SK-N-SH (cell line): ENCODE measurements at regions not wholly inside any gene's neighbourhood (a gene's known extent, or its start where the extent isn't known, plus 50 kb on each side); places are given as distances from the start of the nearest gene placed in this dataset.

Experiments used
- CTCF ChIA-PET: fragments of 300-600, 350-600 bp; formaldehyde crosslinking; extraction: SDS; loops from one replicate; lab custom pipeline; 2021; lab: Yijun Ruan, JAX
- POLR2A ChIA-PET: fragments of 350-600 bp; sonication (Branson Sonifier 250); formaldehyde crosslinking; extraction: SDS; loops from one replicate; lab custom pipeline; 2020; ENCODE audit warnings: antibody characterized with exemption, inconsistent platforms; lab: Yijun Ruan, JAX
- DNase-seq: peaks from one replicate; pipeline ENCODE4 v3.0.0; 2012
- H2AFZ ChIP-seq: fragments of 200-600 bp; sonication (generic); 2 replicates; pipeline ENCODE4 v1.8.1; 2016; ENCODE audit warnings: antibody characterized with exemption, mild to moderate bottlenecking, low read depth
- H3F3A ChIP-seq: fragments of 200-600 bp; sonication (generic); replicated peaks from 2 replicates; pipeline ENCODE3; 2016; ENCODE audit warnings: antibody characterized with exemption, mild to moderate bottlenecking; ENCODE audit not compliant: insufficient read depth
- H3K27ac ChIP-seq, 2 experiments: fragments of 200-500 bp in 1 of 2; fragments of 200-600 bp in 1 of 2; sonication (Bioruptor generic) in 1 of 2; sonication (generic), shearing (Covaris generic) in 1 of 2; 2 replicates each; pipeline versions ENCODE4 v1.5.1 to v1.6.1; 2014 to 2016; ENCODE audit warnings: low read depth in 2 of 2, inconsistent platforms in 1 of 2, low read length in 1 of 2, mild to moderate bottlenecking in 1 of 2, mixed read lengths in 1 of 2
- H3K27me3 ChIP-seq: fragments of 200-600 bp; sonication (generic), shearing (Covaris generic); 2 replicates; pipeline ENCODE4 v1.6.1; 2016; ENCODE audit warnings: mixed run types; ENCODE audit not compliant: insufficient read depth
- H3K36me3 ChIP-seq, 2 experiments: fragments of 200-500 bp in 1 of 2; fragments of 200-600 bp in 1 of 2; sonication (Bioruptor generic) in 1 of 2; sonication (generic) in 1 of 2; replicated peaks in 1 of 2; 2 replicates each; pipeline versions ENCODE3 to v1.5.1; 2014 to 2016; ENCODE audit warnings: low read length in 1 of 2, mild to moderate bottlenecking in 1 of 2; ENCODE audit not compliant: insufficient read depth in 2 of 2, control insufficient read depth in 1 of 2
- H3K4me1 ChIP-seq, 2 experiments: fragments of 200-500 bp in 1 of 2; fragments of 200-600 bp in 1 of 2; sonication (Bioruptor generic) in 1 of 2; sonication (generic), shearing (Covaris generic) in 1 of 2; 2 replicates each; pipeline versions ENCODE4 v1.5.1 to v1.6.1; 2014 to 2016; ENCODE audit warnings: low read depth in 1 of 2, low read length in 1 of 2, mixed run types in 1 of 2; ENCODE audit not compliant: insufficient read depth in 2 of 2, control insufficient read depth in 1 of 2
- H3K4me2 ChIP-seq: fragments of 200-600 bp; sonication (generic), shearing (Covaris generic); 2 replicates; pipeline ENCODE4 v1.6.1; 2017; ENCODE audit warnings: mixed run types
- H3K4me3 ChIP-seq, 2 experiments: fragments of 200-500 bp in 1 of 2; fragments of 200-600 bp in 1 of 2; sonication (Bioruptor generic) in 1 of 2; sonication (generic), shearing (Covaris generic) in 1 of 2; 2 replicates each; pipeline versions ENCODE4 v1.5.1 to v1.8.1; 2014 to 2016; ENCODE audit warnings: low read depth in 2 of 2, inconsistent platforms in 1 of 2, low read length in 1 of 2, mild to moderate bottlenecking in 1 of 2, mixed read lengths in 1 of 2, moderate library complexity in 1 of 2
- H3K79me2 ChIP-seq: fragments of 200-600 bp; sonication (generic); 2 replicates; pipeline ENCODE4 v1.8.1; 2017; ENCODE audit warnings: mild to moderate bottlenecking; ENCODE audit not compliant: insufficient read depth
- H3K9ac ChIP-seq: fragments of 200-600 bp; sonication (generic); 2 replicates; pipeline ENCODE4 v1.6.1; 2017; ENCODE audit warnings: mixed run types
- H3K9me2 ChIP-seq: fragments of 200-600 bp; sonication (generic); 2 replicates; pipeline ENCODE4 v1.6.1; 2017; ENCODE audit warnings: mixed run types
- H3K9me3 ChIP-seq: fragments of 200-600 bp; sonication (generic); 2 replicates; pipeline ENCODE4 v1.6.1; 2017; ENCODE audit warnings: mixed run types, mild to moderate bottlenecking, moderate library complexity
- H4K20me1 ChIP-seq: fragments of 200-600 bp; sonication (generic); 2 replicates; pipeline ENCODE4 v1.6.1; 2017; ENCODE audit warnings: mild to moderate bottlenecking, mixed run types; ENCODE audit not compliant: insufficient read depth
- CHD2 ChIP-seq: fragments of 150-350 bp; IDR thresholded peaks from 2 replicates; pipeline ENCODE4 v1.6.1; 2018; ENCODE audit warnings: low read length; ENCODE audit not compliant: partially characterized antibody
- ELF1 ChIP-seq: IDR thresholded peaks from 2 replicates; pipeline ENCODE4 v1.4.0; 2012
- EZH2phosphoT487 ChIP-seq: fragments of 200-600 bp; sonication (generic); IDR thresholded peaks from 2 replicates; pipeline ENCODE4 v1.6.1; 2017; ENCODE audit warnings: low read depth, mixed run types, mild to moderate bottlenecking, antibody characterized with exemption, moderate library complexity, borderline replicate concordance
- FOSL2 ChIP-seq: IDR thresholded peaks from 2 replicates; pipeline ENCODE4 v1.4.0; 2012; ENCODE audit warnings: low read depth, mild to moderate bottlenecking, moderate library complexity, borderline replicate concordance
- GABPA ChIP-seq: IDR thresholded peaks from 2 replicates; pipeline ENCODE4 v1.4.0; 2012; ENCODE audit warnings: low read depth, mild to moderate bottlenecking
- GATA2 ChIP-seq: sonication (generic); formaldehyde crosslinking; IDR thresholded peaks from 2 replicates; pipeline ENCODE4 v1.5.0; 2020; ENCODE audit warnings: mild to moderate bottlenecking, missing genetic modification reagents
- JUND ChIP-seq: IDR thresholded peaks from 2 replicates; pipeline ENCODE4 v1.4.0; 2012
- NFIC ChIP-seq: IDR thresholded peaks from 2 replicates; pipeline ENCODE4 v1.4.0; 2012; ENCODE audit warnings: borderline replicate concordance
- NRF1 ChIP-seq: IDR thresholded peaks from 2 replicates; pipeline ENCODE4 v1.6.1; 2012; ENCODE audit warnings: low read depth, mild to moderate bottlenecking, low read length
- RFX5 ChIP-seq: IDR thresholded peaks from 2 replicates; pipeline ENCODE4 v1.6.1; 2012; ENCODE audit warnings: mild to moderate bottlenecking, improper control_type of control experiment, low read length
- RXRA ChIP-seq: IDR thresholded peaks from 2 replicates; pipeline ENCODE4 v1.4.0; 2012; ENCODE audit warnings: low read depth, mild to moderate bottlenecking, borderline replicate concordance
- SIN3A ChIP-seq: IDR thresholded peaks from 2 replicates; pipeline ENCODE4 v1.6.1; 2012; ENCODE audit warnings: low read depth, mild to moderate bottlenecking, low read length, moderate library complexity, borderline replicate concordance
- SMC3 ChIP-seq: IDR thresholded peaks from 2 replicates; pipeline ENCODE4 v1.6.1; 2012; ENCODE audit warnings: low read depth, low read length, improper control_type of control experiment
- TAF1 ChIP-seq: IDR thresholded peaks from 2 replicates; pipeline ENCODE4 v1.6.1; 2012; ENCODE audit warnings: low read depth, mild to moderate bottlenecking, low read length, moderate library complexity, borderline replicate concordance
- YY1 ChIP-seq: IDR thresholded peaks from 2 replicates; pipeline ENCODE4 v1.4.0; 2012; ENCODE audit warnings: low read depth, mild to moderate bottlenecking
- whole genome bisulfite sequencing: methylation state at CpG from one replicate; pipeline ENCODE4 v1.1.6; 2017; ENCODE audit warnings: low lambda C conversion rate; 5-methylcytosine and 5-hydroxymethylcytosine counted together
- TF ChIP-seq, protein P1 (sequence below): IDR thresholded peaks from 2 replicates; pipeline ENCODE4 v1.4.0; 2012; ENCODE audit warnings: low read depth, borderline replicate concordance
- TF ChIP-seq, protein P2 (sequence below): IDR thresholded peaks from 2 replicates; pipeline ENCODE4; 2012
- TF ChIP-seq, protein P3 (sequence below): IDR thresholded peaks from 2 replicates; pipeline ENCODE4 v1.6.1; 2012; ENCODE audit warnings: mild to moderate bottlenecking, low read depth, low read length, moderate library complexity
- TF ChIP-seq, protein P4 (sequence below): IDR thresholded peaks from 2 replicates; pipeline ENCODE4 v1.4.0; 2012; ENCODE audit warnings: low read depth
- TF ChIP-seq, protein P5 (sequence below): fragments of 200-600 bp; sonication (generic); IDR thresholded peaks from 2 replicates; pipeline ENCODE4 v1.6.1; 2017; ENCODE audit warnings: antibody characterized with exemption, mild to moderate bottlenecking, moderate library complexity

DNA sequence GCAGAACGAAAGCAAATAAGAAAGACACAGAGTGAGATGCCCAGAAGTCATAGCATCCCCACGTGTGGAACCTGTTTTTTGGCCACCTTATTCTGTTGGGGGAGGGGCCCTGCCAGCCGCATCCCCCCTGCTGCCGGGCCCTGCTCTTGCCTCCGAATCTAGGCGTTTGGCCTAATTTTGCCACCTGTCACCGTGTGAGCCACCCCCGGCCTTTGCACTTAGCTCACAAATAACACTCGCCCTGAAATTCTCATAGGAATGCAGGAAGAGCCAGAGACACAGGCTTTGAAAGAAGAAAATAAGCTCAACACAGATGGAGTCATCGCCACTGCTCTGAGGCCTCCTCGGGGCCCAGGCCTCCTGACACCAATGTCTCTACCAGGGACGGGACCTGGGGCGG is 522.6 kb upstream of the SALL3 start:
- CTCF ChIA-PET: no interaction called here
- Histone ChIP-seq H3K27ac (no peak overlapping the region), H3F3A (no peaks in the 10 kb centered on the region), H3K36me3 (no peaks in the 10 kb centered on the region), H3K9me3 (no peaks in the 10 kb centered on the region), H4K20me1 (no peaks in the 10 kb centered on the region), H3K4me3 (no peak overlapping the region), H3K4me1 (no peaks in the 10 kb centered on the region)
- POLR2A ChIA-PET: no interaction called here
- WGBS: 3% methylated on average over 10 of the region's 13 CpGs
- TF ChIP-seq EZH2phosphoT487: no peak
- TF ChIP-seq, protein P1, sequence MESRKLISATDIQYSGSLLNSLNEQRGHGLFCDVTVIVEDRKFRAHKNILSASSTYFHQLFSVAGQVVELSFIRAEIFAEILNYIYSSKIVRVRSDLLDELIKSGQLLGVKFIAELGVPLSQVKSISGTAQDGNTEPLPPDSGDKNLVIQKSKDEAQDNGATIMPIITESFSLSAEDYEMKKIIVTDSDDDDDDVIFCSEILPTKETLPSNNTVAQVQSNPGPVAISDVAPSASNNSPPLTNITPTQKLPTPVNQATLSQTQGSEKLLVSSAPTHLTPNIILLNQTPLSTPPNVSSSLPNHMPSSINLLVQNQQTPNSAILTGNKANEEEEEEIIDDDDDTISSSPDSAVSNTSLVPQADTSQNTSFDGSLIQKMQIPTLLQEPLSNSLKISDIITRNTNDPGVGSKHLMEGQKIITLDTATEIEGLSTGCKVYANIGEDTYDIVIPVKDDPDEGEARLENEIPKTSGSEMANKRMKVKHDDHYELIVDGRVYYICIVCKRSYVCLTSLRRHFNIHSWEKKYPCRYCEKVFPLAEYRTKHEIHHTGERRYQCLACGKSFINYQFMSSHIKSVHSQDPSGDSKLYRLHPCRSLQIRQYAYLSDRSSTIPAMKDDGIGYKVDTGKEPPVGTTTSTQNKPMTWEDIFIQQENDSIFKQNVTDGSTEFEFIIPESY: no peak
- TF ChIP-seq, protein P2, sequence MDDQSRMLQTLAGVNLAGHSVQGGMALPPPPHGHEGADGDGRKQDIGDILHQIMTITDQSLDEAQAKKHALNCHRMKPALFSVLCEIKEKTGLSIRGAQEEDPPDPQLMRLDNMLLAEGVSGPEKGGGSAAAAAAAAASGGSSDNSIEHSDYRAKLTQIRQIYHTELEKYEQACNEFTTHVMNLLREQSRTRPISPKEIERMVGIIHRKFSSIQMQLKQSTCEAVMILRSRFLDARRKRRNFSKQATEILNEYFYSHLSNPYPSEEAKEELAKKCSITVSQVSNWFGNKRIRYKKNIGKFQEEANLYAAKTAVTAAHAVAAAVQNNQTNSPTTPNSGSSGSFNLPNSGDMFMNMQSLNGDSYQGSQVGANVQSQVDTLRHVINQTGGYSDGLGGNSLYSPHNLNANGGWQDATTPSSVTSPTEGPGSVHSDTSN: no peak
- no peak for TF ChIP-seq YY1
- no peak for TF ChIP-seq RXRA
- no peak for TF ChIP-seq NRF1
- TF ChIP-seq, protein P3, sequence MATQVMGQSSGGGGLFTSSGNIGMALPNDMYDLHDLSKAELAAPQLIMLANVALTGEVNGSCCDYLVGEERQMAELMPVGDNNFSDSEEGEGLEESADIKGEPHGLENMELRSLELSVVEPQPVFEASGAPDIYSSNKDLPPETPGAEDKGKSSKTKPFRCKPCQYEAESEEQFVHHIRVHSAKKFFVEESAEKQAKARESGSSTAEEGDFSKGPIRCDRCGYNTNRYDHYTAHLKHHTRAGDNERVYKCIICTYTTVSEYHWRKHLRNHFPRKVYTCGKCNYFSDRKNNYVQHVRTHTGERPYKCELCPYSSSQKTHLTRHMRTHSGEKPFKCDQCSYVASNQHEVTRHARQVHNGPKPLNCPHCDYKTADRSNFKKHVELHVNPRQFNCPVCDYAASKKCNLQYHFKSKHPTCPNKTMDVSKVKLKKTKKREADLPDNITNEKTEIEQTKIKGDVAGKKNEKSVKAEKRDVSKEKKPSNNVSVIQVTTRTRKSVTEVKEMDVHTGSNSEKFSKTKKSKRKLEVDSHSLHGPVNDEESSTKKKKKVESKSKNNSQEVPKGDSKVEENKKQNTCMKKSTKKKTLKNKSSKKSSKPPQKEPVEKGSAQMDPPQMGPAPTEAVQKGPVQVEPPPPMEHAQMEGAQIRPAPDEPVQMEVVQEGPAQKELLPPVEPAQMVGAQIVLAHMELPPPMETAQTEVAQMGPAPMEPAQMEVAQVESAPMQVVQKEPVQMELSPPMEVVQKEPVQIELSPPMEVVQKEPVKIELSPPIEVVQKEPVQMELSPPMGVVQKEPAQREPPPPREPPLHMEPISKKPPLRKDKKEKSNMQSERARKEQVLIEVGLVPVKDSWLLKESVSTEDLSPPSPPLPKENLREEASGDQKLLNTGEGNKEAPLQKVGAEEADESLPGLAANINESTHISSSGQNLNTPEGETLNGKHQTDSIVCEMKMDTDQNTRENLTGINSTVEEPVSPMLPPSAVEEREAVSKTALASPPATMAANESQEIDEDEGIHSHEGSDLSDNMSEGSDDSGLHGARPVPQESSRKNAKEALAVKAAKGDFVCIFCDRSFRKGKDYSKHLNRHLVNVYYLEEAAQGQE: no peak
- TF ChIP-seq ELF1: no peak
- TF ChIP-seq, protein P4, sequence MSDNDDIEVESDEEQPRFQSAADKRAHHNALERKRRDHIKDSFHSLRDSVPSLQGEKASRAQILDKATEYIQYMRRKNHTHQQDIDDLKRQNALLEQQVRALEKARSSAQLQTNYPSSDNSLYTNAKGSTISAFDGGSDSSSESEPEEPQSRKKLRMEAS: no peak
- TF ChIP-seq NFIC: no peak
- no peak for TF ChIP-seq SMC3
- TF ChIP-seq FOSL2: no peak
- TF ChIP-seq, protein P5, sequence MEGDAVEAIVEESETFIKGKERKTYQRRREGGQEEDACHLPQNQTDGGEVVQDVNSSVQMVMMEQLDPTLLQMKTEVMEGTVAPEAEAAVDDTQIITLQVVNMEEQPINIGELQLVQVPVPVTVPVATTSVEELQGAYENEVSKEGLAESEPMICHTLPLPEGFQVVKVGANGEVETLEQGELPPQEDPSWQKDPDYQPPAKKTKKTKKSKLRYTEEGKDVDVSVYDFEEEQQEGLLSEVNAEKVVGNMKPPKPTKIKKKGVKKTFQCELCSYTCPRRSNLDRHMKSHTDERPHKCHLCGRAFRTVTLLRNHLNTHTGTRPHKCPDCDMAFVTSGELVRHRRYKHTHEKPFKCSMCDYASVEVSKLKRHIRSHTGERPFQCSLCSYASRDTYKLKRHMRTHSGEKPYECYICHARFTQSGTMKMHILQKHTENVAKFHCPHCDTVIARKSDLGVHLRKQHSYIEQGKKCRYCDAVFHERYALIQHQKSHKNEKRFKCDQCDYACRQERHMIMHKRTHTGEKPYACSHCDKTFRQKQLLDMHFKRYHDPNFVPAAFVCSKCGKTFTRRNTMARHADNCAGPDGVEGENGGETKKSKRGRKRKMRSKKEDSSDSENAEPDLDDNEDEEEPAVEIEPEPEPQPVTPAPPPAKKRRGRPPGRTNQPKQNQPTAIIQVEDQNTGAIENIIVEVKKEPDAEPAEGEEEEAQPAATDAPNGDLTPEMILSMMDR: no peak
- TF ChIP-seq TAF1: no peak
- no peak for TF ChIP-seq JUND
- TF ChIP-seq SIN3A: no peak
- TF ChIP-seq GATA2 (CRISPR knock-in tag): no peak
- TF ChIP-seq GABPA: no peak
- no peak for TF ChIP-seq CHD2
- no peak for TF ChIP-seq RFX5
- TF ChIP-seq, all 33 proteins: peak for 0
- Histone ChIP-seq H2AFZ (no peak overlapping the region), H3K27me3 (no peaks in the 10 kb centered on the region), H3K9me2 (no peaks in the 10 kb centered on the region), H3K79me2 (no peaks in the 10 kb centered on the region), H3K9ac (no peak overlapping the region), H3K4me2 (no peak overlapping the region)
- no peak for DNase-seq
